Amniotic stem cell (primary cell): ENCODE measurements at regions not wholly inside any gene's neighbourhood (a gene's known extent, or its start where the extent isn't known, plus 50 kb on each side); places are given as distances from the start of the nearest gene placed in this dataset.

Experiments used
- DNase-seq: peaks from one replicate; lab custom pipeline; 2025; lab: John Stamatoyannopoulos, UW

DNA sequence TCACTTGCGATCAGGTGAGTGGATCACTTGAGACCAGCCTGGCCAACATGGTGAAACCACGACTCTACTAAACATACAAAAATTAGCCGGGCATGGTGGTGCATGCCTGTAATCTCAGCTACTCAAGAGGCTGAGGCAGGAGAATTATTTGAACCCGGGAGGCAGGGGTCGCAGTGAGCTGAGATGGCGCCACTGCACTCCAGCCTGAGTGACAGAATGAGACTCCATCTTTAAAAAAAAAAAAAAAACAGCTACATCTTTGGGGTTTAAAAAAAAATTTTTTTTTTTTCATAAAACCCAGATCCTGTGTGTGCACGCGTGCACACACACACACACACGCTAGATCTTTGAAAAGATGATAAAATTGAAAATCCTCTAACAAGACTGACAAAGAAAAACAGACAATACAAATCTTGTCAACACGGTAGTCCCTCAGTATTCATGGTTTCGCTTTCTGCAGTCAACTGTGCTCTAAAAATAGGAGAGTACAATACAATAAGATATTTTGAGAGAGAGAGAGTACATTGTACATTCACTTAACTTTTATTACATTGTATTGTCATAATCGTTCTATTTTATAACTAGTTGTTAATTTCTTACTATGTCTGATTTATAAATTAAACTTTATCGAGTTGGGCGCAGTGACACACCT, 295.3 kb upstream of the RGS6 start:
- DNase-seq, result no peak

DNA sequence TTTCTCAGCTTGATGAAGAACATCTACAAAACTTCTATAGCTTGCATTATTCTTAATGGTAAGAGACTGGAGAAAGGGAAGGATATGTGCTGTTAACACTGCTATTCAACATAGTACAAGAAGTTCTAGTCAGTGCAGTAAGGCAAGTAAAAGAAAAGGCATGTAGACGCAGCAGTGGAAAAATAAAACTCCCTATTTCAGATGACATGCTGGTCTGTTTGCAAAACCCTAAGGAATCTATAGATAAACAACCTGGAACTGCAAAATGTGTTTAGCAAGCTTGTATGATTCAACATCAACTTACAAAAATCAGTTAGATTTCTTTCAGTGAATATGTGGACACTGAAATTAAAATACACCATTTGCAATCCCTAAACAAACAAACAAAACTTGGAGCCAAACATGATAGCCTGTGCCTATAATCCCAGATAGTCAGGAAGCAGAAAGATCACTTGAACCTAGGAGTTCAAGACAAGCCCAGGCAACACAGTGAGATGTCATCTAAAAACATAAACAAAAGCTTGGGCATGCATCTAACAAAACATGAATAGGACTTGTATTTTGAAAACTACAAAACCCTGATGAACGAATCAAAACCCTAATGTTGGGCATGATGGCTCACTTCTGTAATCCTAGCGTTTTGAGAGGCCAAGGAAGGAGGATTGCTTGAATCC, 293.6 kb upstream of the RGS6 start:
- DNase-seq, result peak; percentile 29

DNA sequence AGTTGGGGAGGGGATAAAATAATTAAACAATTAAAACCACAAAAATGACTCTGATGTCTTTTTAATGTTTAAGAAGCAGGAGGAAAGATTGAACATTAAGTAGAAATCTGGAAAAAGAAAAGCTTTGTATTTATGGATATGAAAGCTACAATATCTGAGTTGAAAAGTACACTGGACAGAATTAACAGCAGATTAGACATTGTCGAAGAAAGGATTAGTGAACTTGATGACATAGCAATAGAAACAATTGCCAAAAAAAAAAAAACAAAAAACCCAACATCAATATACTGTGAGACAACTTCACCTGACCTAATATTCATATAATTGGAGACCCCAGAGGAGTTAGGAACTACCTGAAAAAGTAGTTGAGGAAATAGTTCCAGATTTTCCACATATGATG, 289.5 kb upstream of the RGS6 start:
- no peak for DNase-seq

DNA sequence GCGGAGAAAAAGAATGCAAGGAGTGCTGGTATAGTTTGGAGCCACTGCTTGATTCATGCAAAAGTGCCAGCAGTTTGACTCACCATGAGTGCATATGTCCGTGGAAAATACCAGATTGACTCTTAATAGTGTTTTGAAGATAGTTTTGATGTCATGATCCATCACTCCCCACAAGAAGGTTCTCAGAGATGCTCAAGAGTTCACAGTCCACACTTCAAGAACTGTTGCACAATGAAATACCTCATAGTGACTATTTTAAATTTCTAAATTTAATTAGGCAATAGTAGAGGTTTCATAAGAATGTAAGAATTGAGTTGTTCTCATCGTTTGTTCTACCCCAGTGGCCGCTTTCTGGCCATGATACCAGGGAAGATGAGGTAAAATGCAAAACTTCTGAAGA, 286.6 kb upstream of the RGS6 start:
- no peak for DNase-seq

DNA sequence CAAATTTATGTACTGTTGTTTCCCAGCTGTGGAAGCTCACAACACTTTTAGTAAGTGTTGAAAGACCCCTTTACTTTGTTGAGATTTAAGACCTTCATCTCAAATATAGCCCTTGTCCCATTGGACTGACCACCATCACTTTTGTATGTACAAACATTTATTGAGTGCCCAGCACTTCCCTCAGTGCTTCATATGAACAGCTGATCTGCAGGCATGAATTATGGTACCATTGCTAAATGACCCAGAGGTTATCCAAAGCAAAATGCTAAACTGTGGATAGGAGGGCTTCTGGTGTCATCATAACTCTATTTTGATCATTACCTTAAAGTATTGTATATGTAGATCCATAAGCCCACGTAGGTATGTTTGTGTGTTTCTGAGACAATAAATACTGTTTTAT, 285.7 kb upstream of the RGS6 start:
- no peak for DNase-seq

DNA sequence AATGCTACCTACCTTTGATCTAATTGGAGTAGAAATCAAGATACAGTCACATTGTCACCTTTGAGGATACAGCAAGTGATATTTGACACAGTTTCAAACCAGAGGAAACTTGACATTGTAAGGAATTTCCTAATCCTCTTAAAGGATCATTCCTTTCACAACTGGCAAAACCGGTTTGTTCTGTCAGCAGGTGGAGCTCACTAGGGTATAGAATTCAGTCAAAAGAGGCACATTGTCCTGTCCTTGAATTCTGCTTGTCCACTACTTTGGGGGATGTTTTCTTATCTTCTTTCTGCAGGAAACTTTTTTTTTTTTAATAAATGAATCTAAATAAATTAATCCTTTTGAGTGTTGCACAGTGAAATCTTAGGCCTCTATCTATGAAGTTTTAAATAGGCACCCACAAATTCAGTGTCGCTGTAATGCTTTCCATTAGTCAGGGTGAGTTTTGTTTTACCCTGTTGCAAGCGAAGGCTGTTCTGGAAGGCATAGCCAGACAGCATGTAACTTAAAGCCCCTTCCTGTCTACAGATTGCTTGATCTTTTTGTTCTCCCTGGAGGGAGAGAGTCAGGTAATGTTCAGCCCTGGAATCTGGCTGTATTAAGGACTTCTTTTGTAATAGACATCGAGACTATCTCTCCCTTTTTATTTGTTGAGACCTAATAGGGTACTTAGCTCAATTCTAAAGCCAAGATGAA, 285.0 kb upstream of the RGS6 start:
- DNase-seq, result no peak

DNA sequence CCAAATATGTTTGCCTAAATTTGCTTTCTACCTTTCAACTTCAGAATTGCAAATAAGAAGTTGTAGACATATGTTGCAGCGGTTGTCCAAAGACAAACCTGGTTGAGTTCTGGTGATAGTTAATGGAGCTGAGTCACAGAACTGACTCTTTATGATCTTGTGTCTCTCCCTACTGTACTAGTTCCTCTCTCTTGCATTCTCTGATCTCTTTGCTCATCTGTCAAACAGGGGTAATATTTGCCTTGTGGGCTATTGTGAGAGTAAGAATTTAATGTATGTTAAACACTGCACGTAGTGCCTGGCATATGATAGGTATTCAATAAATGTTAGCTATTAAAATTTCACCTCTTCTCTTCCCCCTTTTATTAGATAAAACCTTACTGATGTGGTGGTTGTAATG, 283.5 kb upstream of the RGS6 start:
- no peak for DNase-seq

DNA sequence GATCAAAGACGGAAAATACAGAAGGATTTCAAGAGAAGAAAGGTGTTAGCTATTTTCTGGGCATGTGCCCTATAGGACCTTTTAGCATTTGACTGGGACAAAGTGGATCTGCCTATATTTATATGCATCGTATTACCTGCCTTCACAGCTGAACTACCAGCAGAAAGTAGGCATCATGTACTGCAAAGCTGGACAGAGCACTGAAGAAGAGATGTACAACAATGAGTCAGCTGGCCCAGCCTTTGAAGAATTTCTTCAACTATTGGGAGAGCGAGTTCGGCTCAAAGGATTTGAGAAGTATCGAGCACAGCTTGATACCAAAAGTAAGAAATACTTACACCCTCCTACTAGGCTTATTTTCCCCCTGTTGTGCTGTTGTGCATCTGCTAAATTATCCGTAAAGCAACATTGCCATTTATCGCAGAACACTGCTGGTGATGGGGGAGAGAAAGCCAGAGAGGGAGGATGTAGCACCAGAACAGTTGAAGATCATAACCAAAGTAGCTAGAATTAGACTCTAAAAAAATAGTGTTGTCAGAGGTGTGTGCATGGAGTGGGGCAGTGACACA, 282.0 kb upstream of the RGS6 start:
- DNase-seq, result no peak

DNA sequence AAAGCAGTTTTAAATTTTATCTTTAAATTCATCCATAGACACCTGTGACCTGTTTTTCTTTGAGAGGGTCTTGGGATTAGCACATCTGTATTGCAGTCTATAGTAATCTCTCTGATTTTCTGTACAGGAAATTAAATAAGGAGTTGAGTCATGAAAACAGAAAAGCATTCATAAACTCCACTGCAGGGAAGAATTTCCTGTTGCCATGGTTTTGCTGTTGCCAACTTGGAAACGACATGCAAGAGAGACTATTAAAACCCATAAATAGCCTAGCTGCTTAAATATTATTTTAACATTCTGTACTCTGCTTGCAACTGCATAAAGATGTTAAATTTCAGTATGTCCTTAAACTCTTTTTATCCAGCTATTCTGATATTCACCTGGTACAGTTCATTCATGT, 281.0 kb upstream of the RGS6 start:
- peak; percentile 61 for DNase-seq

DNA sequence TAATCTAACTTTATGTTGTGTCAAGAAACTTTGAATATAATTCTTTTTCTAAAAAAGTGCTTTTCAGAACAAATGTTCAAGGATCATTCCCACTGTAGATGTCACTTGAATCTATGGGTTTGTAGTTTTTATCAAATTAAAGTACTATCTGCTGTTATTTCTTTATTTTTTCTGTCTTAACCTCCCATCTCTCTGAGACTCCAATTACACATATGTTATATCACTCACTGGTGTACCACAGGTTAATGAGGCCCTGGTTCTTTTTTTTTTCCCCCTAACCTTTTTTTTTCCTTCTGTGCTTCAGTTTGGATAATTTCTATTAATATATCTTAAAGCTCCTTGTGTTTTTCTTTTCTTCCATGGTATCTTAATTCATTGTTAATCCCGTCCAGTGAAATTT, 279.9 kb upstream of the RGS6 start:
- DNase-seq, result no peak

DNA sequence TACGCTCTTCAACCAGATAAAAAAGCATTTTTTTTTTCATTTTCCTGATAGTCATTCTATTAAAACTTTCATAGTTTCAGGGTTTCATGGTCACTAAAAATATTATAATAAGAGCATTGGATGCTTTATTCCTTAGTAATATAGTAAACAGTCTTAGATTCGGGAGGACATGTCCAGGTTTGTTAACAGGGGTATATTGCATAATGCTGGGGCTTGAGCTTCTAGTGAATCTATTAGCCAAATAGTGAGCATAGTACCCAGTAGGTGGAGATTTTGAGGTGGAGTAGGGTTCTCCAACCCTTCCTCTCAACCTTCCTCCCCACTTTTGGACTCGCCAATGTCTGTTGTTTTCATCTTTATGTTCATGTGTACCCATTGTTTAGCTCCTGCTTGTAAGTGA, 277.4 kb upstream of the RGS6 start:
- no peak for DNase-seq

DNA sequence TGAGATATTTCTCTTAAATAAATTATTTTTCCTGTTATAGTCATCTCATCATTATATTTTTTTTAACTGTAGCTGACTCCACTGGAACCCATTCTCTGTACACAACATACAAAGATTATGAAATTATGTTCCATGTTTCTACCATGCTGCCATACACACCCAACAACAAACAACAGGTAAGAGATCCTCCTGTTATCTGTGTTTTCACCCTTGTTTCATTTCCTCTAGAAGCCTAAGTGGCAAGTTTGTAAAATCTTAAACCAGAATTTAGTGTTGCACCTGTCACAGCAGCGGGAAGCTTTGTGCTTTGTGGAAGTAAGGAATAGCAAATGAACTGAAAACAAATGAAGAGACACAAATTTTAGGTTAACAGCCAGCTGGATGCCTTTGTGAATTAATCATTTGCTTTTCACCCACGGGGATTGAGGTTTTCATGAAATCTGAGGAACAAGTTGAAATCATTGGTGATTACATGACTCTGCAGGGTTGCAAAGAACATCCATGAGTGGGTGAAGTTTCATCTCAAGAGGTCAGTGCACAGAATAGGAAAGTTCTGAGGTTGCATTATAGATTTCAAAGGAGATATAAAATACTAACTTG, 273.9 kb upstream of the RGS6 start:
- no peak for DNase-seq

DNA sequence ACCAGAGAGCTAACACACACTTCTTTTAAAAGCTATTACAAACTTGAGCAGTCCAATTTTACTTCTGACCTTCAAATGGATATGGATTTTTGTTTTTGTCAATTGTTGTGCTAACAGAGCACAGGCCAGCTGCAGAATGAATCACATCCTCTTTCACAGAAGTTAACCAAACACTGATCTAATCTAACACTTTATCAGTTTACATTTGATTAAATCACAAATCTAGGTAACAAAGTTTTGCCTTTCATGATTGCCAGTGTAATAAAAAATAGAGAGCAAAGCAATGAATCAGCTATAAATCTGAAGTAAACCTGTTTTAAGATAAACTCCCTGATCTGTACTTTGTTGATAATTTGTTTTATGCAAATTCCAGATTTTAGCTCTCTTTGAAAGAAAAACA, 273.1 kb upstream of the RGS6 start:
- DNase-seq, result no peak

DNA sequence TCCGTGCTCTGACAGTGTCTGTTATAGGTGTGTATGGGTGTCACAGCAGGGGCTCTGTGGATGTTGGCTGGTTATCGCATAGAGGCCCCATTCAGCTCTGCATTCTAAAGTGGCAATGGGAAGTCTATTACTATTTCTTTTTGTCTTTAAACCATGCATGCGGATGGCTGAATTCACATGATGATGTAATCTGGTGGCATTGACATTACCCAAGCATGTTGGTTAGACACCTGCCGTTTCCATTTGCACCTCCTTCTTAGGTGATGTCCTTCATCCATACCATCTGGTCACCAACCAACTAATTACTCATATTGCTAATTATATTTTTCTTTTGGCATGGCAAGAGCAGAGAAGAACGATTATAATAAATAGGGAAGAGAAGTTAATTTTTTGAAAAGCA, 270.8 kb upstream of the RGS6 start:
- DNase-seq, result no peak

DNA sequence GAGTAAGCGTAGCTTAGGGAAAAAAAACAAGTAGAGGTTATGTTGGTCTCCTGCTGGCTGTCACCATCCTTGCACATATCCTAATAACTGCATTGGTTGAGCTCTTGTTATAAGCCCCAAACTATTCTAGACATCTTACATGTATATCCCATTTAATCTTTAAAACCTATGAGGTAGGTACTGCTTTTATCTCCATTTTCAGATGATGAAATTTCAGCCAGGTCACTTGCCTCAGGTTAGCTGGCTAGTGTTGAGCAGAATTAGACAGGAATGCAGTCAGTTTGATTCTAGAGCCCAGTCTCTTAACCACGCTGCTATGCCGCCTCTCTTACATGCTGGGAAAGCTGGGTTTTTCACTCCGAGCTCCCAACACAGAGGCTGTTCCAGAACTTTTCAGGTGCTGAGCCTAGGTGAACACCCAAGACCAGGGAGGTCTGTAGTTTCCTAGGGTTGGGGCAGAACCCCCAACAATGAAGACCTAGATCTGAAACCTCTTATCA, 269.9 kb upstream of the RGS6 start:
- DNase-seq, result no peak

DNA sequence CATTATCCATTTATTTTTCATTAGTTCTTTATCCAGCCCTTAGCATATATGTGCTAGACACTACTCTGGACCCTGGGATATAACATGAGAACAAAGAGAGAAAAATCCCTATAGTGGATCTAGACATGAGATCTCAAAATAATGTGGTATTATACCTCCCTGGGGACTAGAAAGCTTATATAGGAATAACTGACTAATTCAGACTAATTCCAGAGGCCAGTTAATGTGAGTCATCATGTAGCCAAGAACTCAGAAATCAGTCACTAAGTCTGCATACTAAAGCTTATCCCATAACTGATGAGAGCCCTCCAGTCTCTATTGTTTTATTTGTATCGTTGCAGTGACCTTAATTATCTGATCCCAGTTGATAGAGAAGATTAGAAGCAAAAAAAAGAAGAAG, 267.1 kb upstream of the RGS6 start:
- peak; percentile 84 for DNase-seq

DNA sequence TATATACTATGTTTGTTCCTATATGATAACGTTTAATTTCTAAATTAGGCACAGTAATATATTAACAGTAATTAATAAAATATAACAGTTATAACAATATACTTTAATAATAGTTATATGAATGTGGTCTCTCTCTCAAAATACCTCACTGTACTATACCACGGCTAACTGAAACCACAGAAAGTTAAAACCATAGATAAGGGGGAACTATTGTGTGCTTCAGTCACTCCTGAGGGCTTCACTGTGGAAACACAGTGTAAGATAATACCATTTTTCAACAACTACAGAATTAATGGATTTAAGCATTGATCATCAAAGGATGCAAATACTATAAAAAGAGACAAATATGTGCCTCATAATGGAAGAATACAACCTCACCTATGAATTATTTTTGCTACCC, 266.4 kb upstream of the RGS6 start:
- DNase-seq, result no peak

DNA sequence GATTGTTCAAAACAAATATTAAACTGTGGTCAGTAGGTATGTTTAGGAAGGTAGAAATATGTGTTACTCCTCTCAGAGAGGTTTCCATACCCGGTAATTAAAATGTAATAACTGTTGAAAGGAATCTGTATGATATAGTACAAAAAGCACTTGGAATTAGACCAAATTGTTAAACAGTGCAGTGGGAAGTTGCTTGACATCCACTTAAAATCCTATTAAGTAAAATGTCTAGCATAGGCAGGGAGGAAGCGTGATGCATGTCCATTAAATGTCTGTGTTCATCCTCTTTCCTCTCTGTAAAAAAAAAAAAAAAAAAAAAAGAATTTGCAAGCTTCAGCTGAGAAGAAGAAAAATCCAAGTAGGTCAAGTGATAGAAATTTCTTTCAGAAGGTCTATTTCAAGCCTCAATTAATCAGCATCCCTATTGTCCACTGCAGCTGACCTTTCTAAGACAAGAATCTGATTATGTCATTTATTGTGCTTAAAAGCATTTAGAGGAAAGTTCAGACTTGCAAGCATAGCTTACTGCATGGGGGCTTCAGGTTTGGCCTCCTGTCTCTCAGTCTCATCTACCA, 265.6 kb upstream of the RGS6 start:
- no peak for DNase-seq

DNA sequence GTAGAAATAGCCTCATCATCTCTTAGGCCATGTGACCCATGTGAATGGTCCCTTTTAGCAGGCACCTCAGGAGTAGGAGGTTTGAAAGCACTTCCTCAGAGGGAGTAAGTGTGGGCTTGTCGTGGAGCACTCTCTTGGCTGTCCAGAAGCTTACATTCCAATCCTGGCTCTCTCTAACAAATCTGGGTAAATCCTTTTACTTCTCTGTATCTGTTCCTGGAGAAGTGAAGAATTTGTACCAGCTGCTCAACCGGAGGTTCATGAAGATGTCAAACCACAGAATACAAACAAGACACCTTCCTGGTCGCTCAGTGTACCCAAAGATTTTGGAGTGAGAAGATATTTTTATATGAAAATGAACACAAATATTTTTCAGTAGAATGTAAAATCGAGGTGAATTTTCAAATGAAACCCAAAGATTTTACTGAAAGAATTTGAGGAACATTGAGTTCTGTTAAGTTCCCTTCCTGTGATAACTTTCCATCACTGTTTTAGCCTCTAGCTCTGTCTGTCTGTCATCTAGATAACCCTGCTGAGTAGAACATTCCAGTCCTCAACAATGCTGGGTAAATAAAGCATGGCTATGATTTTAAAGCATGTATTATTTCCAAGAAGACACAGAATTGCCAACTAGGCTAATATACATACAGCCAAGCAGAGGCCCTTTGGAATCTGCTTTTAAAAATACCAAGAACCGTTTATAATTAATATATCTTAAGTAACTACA, 263.9 kb upstream of the RGS6 start:
- DNase-seq, result no peak

DNA sequence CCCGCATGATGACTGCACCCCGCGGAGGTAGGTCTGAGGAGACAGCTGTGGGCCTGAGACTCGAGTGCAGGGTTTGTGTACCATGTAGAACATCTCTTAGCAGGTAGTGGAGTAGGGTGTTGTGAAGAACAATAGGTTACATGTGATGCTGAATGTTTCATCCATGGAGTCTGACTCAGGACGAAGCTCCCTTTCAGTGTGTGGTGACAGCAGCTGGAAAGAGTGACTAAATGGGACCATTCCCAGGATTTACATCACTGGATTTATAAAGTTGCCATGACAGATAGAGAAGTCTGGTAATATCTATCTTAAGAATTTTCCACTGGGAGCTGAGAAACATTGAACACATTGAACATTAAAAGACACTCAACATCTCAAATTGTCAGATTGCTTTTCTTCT, 259.6 kb upstream of the RGS6 start:
- DNase-seq, result no peak

DNA sequence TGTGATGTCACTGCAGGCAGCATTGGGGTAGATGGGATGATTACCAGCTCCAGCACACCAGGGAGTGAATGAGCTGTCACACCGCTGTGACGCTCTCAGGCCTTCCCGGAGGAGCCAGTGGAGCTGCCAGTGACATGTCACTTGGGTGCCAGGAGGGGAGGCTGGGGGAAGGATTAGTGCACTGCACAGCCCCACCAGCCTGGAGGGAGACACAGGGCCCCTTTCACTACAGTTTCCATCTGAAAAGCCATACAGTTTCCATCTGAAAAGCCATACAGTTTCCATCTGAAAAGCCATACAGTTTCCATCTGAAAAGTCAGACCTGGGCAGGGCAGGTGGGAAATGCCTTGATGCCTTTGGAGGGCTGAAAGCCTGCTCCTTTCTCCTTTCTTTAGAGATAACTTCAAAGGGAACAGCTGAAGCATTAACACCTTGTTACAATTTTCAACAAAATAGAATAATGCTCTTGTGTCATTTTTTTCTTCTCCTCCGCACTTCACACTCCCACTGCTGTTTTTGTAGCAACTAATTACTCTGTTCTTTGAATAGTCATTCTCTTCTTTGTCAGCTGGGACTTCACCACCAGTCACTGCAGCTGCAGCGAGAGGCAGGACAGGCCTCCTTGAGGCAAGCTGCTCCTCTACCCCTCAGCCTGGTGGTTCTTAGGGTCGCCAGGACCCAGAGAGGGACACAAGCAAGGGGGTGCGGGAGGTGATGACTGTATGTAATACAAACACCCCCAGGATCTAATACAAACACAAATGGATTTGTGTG, 256.9 kb upstream of the RGS6 start:
- no peak for DNase-seq
